ENCODE measurements at regions not wholly inside any gene's neighbourhood (a gene's known extent, or its start where the extent isn't known, plus 50 kb on each side); places are given as distances from the start of the nearest gene placed in this dataset.
"Not testable (repeated sequence)": the region's sequence is repeated elsewhere in the genome, so short reads cannot be mapped to it uniquely, and the experiment has no call there.

- not testable (repeated sequence) for H3K36me3 Mint-ChIP-seq; H3K9me3 Mint-ChIP-seq; H3K4me3 Mint-ChIP-seq; H3K27me3 Mint-ChIP-seq; ATAC-seq (ENCODE audit: low read depth in 2 of 2); DNase-seq
- Mint-ChIP-seq H3K4me1 (peaks cover 11 to 34% (median 23%) of the 10 kb centered on the region in 3 donors), H3K27ac (peak overlapping the region in 3 of 6 donors; percentile 32 to 80 (median 45))
Observed at GRCh38 chr10:30522661-30523078, 88.7 kb downstream of the MAP3K8 start.

GRCh38 chr10:30518907-30519306, 84.9 kb downstream of the MAP3K8 start:
- H3K27me3 Mint-ChIP-seq: no peaks in the 10 kb centered on the region
- no peak overlapping the region for H3K4me3 Mint-ChIP-seq
- ATAC-seq (ENCODE audit: low read depth in 2 of 2) (no peak), DNase-seq (no peak)
- no peaks in the 10 kb centered on the region for H3K9me3 Mint-ChIP-seq
- no peaks in the 10 kb centered on the region for H3K36me3 Mint-ChIP-seq
- peaks cover 13 to 19% (median 16%) of the 10 kb centered on the region in 3 donors for H3K4me1 Mint-ChIP-seq
- peak overlapping the region in 2 of 6 donors; percentile 15 to 57 for H3K27ac Mint-ChIP-seq

Data from naive B cell (primary cell).